ENCODE measurements at regions not wholly inside any gene's neighbourhood (a gene's known extent, or its start where the extent isn't known, plus 50 kb on each side); places are given as distances from the start of the nearest gene placed in this dataset.

DNA sequence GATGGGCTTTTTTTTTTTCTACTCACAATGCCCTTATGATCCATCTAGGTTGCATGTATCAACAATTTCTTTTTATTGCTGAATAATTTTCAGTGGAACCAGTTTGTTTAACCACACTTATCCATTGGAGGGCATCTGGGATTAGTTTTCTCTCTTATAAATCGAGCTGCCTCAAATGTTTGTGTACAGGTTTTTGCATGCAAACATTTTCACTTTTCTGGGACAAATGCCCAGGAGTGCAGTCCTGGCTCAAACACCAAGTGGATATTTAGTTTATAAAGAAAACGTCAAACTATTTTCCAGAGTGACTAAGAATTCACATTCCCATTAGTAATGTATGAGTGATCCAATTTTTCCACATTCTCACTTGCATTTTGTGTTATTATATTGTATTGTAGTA is 313.4 kb downstream of the CXCL12 start:
- Histone ChIP-seq H4K20me1 (ENCODE audit: insufficient read depth, low read length) (no peaks in the 10 kb centered on the region), H3K27ac (ENCODE audit: low read length) (no peak overlapping the region), H3K9ac (ENCODE audit: low read depth, low read length) (no peak overlapping the region), H3K27me3 (ENCODE audit: insufficient read depth, low read length, poor library complexity) (no peaks in the 10 kb centered on the region), H3K36me3 (ENCODE audit: insufficient read depth, low read length) (no peaks in the 10 kb centered on the region), H3K4me1 (ENCODE audit: insufficient read depth, low read length) (no peaks in the 10 kb centered on the region), H3K79me2 (ENCODE audit: insufficient read depth, low read length) (no peaks in the 10 kb centered on the region), H3K9me3 (ENCODE audit: insufficient read depth, low read length, severe bottlenecking) (no peaks in the 10 kb centered on the region), H3K4me2 (ENCODE audit: insufficient read depth, low read length) (no peak overlapping the region), H2AFZ (ENCODE audit: low read depth, low read length) (no peak overlapping the region), H3K4me3 (ENCODE audit: low read depth in 1 of 2, low read length in 2 of 2) (no peak overlapping the region)
- TF ChIP-seq, protein P1, sequence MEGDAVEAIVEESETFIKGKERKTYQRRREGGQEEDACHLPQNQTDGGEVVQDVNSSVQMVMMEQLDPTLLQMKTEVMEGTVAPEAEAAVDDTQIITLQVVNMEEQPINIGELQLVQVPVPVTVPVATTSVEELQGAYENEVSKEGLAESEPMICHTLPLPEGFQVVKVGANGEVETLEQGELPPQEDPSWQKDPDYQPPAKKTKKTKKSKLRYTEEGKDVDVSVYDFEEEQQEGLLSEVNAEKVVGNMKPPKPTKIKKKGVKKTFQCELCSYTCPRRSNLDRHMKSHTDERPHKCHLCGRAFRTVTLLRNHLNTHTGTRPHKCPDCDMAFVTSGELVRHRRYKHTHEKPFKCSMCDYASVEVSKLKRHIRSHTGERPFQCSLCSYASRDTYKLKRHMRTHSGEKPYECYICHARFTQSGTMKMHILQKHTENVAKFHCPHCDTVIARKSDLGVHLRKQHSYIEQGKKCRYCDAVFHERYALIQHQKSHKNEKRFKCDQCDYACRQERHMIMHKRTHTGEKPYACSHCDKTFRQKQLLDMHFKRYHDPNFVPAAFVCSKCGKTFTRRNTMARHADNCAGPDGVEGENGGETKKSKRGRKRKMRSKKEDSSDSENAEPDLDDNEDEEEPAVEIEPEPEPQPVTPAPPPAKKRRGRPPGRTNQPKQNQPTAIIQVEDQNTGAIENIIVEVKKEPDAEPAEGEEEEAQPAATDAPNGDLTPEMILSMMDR (IDR thresholded peaks at IDR 0.05; ENCODE audit: borderline replicate concordance, extremely low read depth, low read length, poor library complexity, severe bottlenecking) = no peak
- TF ChIP-seq EZH2 (IDR thresholded peaks at IDR 0.05; ENCODE audit: borderline replicate concordance, low read depth, low read length, severe bottlenecking) = no peak
- ATAC-seq (ENCODE audit: insufficient read depth, low read depth) = no peak
- no peak for DNase-seq

DNA sequence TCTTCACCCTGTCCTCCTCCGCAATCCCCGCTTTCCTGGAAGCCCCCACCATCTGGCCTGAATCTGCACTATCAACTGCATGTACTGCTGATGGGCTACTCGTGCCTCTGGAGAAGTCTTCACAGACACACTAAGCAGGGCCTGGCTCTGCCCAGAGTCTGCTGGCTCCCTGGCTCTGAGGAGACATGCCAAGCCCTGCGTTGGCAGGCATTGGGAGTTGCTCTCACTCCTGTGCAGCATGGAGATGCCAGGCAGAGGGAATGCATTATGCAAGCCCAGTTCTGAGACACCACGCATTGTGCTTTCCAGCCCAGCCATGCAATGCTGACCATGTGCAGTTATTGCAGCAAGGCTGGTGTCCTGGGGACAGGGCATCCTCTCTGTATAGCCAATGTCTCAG is 314.6 kb downstream of the CXCL12 start:
- Histone ChIP-seq H3K4me3 (ENCODE audit: low read depth in 1 of 2, low read length in 2 of 2) (no peak overlapping the region), H3K36me3 (ENCODE audit: insufficient read depth, low read length) (no peaks in the 10 kb centered on the region), H2AFZ (ENCODE audit: low read depth, low read length) (no peak overlapping the region), H3K79me2 (ENCODE audit: insufficient read depth, low read length) (no peaks in the 10 kb centered on the region), H3K27ac (ENCODE audit: low read length) (no peak overlapping the region), H4K20me1 (ENCODE audit: insufficient read depth, low read length) (no peaks in the 10 kb centered on the region), H3K27me3 (ENCODE audit: insufficient read depth, low read length, poor library complexity) (no peaks in the 10 kb centered on the region), H3K4me1 (ENCODE audit: insufficient read depth, low read length) (no peaks in the 10 kb centered on the region), H3K9me3 (ENCODE audit: insufficient read depth, low read length, severe bottlenecking) (no peaks in the 10 kb centered on the region), H3K4me2 (ENCODE audit: insufficient read depth, low read length) (no peak overlapping the region), H3K9ac (ENCODE audit: low read depth, low read length) (no peak overlapping the region)
- DNase-seq (no peak), ATAC-seq (ENCODE audit: insufficient read depth, low read depth) (no peak)
- TF ChIP-seq, protein P1 (IDR thresholded peaks at IDR 0.05; ENCODE audit: borderline replicate concordance, extremely low read depth, low read length, poor library complexity, severe bottlenecking) = no peak
- no peak for TF ChIP-seq EZH2 (IDR thresholded peaks at IDR 0.05; ENCODE audit: borderline replicate concordance, low read depth, low read length, severe bottlenecking)

DNA sequence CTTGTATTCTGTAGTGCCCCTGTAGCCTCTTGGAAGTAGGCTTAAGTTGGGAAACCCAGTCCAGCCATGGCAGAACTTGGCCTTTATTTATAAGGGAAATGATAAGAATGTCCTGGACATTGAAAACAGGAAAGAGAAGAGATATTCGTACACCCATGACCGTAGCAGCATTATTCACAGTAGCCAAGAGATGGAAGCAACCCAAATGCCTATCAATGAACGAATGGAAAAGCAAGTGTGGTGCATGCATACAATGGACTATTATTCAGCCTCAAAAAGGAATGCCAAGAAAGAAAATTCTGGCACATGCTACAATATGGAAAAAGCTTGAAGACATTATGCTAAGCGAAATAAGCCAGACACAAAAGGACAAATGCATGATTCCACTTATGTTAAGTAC is 315.3 kb downstream of the CXCL12 start:
- Histone ChIP-seq H3K36me3 (ENCODE audit: insufficient read depth, low read length) (no peaks in the 10 kb centered on the region), H3K4me3 (ENCODE audit: low read depth in 1 of 2, low read length in 2 of 2) (no peak overlapping the region), H3K79me2 (ENCODE audit: insufficient read depth, low read length) (no peaks in the 10 kb centered on the region), H2AFZ (ENCODE audit: low read depth, low read length) (no peak overlapping the region), H3K4me1 (ENCODE audit: insufficient read depth, low read length) (no peaks in the 10 kb centered on the region), H3K27ac (ENCODE audit: low read length) (no peak overlapping the region), H4K20me1 (ENCODE audit: insufficient read depth, low read length) (no peaks in the 10 kb centered on the region), H3K27me3 (ENCODE audit: insufficient read depth, low read length, poor library complexity) (no peaks in the 10 kb centered on the region), H3K9me3 (ENCODE audit: insufficient read depth, low read length, severe bottlenecking) (no peaks in the 10 kb centered on the region), H3K9ac (ENCODE audit: low read depth, low read length) (no peak overlapping the region), H3K4me2 (ENCODE audit: insufficient read depth, low read length) (no peak overlapping the region)
- no peak for DNase-seq
- ATAC-seq (ENCODE audit: insufficient read depth, low read depth) = no peak
- TF ChIP-seq, protein P1 (IDR thresholded peaks at IDR 0.05; ENCODE audit: borderline replicate concordance, extremely low read depth, low read length, poor library complexity, severe bottlenecking) = no peak
- no peak for TF ChIP-seq EZH2 (IDR thresholded peaks at IDR 0.05; ENCODE audit: borderline replicate concordance, low read depth, low read length, severe bottlenecking)
